Skin epidermis (tissue), 12 donors: ENCODE measurements at regions not wholly inside any gene's neighbourhood (a gene's known extent, or its start where the extent isn't known, plus 50 kb on each side); places are given as distances from the start of the nearest gene placed in this dataset.
A peak's percentile ranks its signal among the peaks of the same experiment; 100 is the strongest.
"Not testable (repeated sequence)": the region's sequence is repeated elsewhere in the genome, so short reads cannot be mapped to it uniquely, and the experiment has no call there.

Experiments
- H3K27ac ChIP-seq, 21 experiments: fragments of 200-600 bp; sonication (generic) in 11 of 21; one replicate each; pipeline ENCODE4 v1.5.0; 2020; ENCODE audit warnings: mild to moderate bottlenecking in 3 of 21, inconsistent platforms in 2 of 21, moderate library complexity in 2 of 21
- H3K4me3 ChIP-seq, 7 experiments: fragments of 200-600 bp; sonication (generic) in 2 of 7; one replicate each; pipeline ENCODE4 v1.5.0; 2020; ENCODE audit warnings: inconsistent platforms in 2 of 7, mild to moderate bottlenecking in 2 of 7, moderate library complexity in 1 of 7

DNA sequence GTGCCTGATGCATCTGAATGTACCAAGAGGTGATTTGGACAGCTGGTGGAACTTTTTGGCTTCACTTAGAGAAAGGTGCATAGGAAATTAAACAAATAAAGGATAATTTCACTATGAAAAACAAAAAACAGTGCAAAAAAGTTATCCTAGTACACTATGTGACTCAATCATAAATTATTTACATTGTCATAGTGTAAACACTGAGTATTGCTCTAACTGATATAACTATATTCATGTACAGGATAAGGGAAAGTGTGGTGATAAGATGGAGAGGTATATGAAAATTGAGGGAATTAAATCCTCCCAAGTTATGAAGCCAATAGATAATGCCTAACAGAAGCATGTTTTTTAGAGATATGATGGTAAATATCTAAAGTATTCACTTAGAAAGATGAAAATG lies 50.2 kb upstream of the CPNE4 start:
- H3K27ac ChIP-seq = no peak overlapping the region

DNA sequence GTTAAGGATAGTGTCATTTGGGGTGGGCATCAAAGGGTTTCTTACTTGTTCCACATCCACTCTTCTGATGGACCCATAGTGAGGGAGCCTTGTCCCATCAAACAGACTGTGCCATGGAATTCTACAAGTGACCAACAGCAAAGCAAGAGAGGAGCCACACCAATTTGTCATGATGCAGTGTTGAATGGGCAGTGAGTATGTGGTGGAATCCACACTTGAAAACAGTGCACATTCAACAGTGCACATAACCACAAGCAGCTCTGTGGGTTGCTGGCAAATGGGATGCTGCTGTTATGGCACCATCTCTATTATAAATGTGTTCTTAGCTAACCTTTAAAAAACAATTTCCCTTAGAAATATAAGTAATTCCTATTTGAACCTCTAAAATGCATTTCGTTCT lies 52.5 kb upstream of the CPNE4 start:
- Histone ChIP-seq H3K4me3 (no peak overlapping the region), H3K27ac (no peak overlapping the region)

More for the DNA sequence above, 50.2 kb upstream of the CPNE4 start:
- H3K4me3 ChIP-seq = no peak overlapping the region

- Histone ChIP-seq H3K27ac (no peak overlapping the region), H3K4me3 (no peak overlapping the region)
These were observed 53.5 kb upstream of the CPNE4 start for GRCh38 chr3:132088291-132088690.

GRCh38 chr3:132090921-132091320 lies 56.1 kb upstream of the CPNE4 start:
- no peak overlapping the region for H3K4me3 ChIP-seq

GRCh38 chr3:132116601-132117000 lies 81.8 kb upstream of the CPNE4 start:
- Histone ChIP-seq H3K27ac (no peak overlapping the region), H3K4me3 (no peak overlapping the region)

More at GRCh38 chr3:132090921-132091320, 56.1 kb upstream of the CPNE4 start:
- no peak overlapping the region for H3K27ac ChIP-seq

GRCh38 chr3:132117642-132118041 lies 82.8 kb upstream of the CPNE4 start:
- H3K4me3 ChIP-seq = no peak overlapping the region
- H3K27ac ChIP-seq = no peak overlapping the region

DNA sequence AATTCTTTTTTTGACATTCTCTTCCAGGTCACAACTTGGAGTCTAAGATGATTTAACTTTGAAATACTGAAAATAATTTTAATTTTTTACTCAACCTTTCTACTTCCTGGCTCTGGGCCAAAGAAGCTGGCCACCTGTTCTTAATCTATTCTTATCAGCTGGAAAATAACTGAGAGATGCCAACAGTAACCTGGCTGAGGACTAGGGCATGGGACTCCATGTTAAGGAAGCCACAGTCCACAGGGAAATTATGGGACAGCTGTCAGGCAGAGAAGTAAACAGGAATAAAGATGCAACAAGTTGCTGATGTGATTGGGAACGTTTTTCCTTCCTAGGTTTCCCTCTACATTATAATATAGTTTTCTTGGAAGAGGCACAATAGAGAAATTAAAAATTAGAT lies 84.7 kb upstream of the CPNE4 start:
- Histone ChIP-seq H3K27ac (no peak overlapping the region), H3K4me3 (no peak overlapping the region)

GRCh38 chr3:132124096-132124495 lies 89.3 kb upstream of the CPNE4 start:
- Histone ChIP-seq H3K27ac (no peak overlapping the region), H3K4me3 (no peak overlapping the region)

DNA sequence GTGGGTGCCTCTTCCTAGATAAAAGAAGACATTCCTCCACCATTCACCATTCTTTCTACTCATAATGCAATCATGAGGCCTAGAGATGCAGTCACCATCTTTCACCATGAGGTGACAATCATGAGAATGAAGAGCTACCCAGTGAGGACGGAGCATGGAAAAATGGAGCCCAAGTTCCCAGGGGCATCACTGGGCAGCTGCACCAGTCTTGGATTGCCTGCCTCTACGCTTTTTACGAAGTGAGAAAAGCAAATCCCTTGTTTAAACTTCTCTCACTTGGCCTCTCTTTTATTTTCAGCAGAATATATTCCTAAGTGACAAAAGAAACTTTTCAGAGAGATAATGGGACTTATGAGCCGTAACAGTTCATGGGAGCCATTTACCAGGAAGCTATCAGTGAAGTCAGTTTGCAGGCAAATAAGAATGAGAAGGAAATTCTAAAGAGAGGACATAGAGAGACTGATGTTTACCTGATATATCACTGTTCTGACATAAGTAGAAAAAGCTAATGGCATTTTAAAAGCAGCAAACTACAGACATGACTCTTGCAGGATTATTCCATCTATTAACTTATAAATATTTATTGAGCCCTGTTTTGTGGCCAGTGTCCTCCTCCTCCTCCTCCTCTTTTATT lies 90.0 kb upstream of the CPNE4 start:
- Histone ChIP-seq H3K27ac (no peak overlapping the region), H3K4me3 (no peak overlapping the region)

DNA sequence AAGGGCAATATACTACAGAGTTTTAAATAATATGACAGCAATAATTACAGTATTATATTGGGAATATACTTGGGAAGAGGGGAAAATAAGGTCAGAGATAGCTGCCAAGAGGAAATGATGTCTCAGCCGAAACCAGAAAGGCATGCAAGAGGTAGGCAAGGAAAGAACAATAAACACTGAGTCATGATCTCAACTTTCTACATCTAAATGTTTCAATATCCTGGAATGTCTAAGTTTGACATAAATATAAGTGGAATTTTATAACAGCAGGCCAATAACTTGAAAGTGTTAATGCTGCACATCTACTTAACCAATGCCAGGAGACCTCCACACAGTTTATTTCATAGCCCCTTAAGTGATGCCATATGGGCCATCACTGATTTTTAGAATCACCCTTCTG lies 99.8 kb upstream of the CPNE4 start:
- Histone ChIP-seq H3K27ac (no peak overlapping the region), H3K4me3 (no peak overlapping the region)

GRCh38 chr3:132135628-132136333 lies 101.0 kb upstream of the CPNE4 start:
- H3K27ac ChIP-seq = peak overlapping the region in 3 of 21 experiments; percentile 18 to 42 (median 36)
- H3K4me3 ChIP-seq = no peak overlapping the region

DNA sequence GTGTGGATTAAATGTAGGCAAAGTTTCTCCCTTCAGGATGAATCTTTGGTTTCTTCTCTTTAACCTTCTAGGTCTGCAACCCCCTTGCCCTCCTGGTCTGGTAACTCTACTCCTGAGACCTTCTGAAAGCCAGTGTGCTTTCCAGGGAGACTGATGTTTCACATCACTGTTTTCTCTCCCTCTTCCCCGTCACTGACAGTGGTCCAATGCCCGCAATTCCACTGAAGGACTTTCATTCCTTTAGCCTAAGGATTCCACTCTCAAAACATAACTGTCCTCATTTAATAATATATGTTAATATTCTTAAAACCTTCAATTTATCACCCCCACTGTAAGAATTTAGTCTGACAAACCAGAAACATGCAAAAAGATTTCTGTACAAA lies 101.5 kb upstream of the CPNE4 start:
- Histone ChIP-seq H3K4me3 (no peak overlapping the region), H3K27ac (no peak overlapping the region)

- not testable (repeated sequence) for H3K4me3 ChIP-seq, H3K27ac ChIP-seq
These were observed 102.1 kb upstream of the CPNE4 start for GRCh38 chr3:132136902-132137301.

DNA sequence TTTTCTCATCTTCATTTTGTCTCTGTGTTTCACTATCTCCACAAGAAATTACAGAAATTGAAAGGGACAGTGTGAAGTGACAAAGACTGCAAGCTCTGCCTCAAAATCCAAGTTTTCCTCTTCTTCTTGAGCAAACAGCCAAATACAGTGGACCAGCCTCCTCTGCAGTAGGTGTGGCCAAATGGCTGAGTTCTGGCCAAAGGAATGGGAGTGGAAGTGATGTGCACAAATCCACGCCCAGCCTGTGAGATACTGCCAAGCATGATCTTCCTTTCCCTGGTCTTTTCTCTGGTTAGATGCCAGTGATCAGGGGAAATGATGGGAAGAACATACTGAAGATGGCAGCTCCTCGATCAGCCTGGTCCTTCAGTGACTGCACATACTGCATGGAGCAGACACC lies 111.0 kb upstream of the CPNE4 start:
- H3K27ac ChIP-seq = no peak overlapping the region
- no peak overlapping the region for H3K4me3 ChIP-seq

- no peak overlapping the region for H3K27ac ChIP-seq
- H3K4me3 ChIP-seq = no peak overlapping the region
These were observed 119.8 kb upstream of the CPNE4 start for GRCh38 chr3:132154619-132155018.

- Histone ChIP-seq H3K4me3 (no peak overlapping the region), H3K27ac (no peak overlapping the region)
These were observed 124.3 kb upstream of the CPNE4 start for GRCh38 chr3:132159145-132159544.

DNA sequence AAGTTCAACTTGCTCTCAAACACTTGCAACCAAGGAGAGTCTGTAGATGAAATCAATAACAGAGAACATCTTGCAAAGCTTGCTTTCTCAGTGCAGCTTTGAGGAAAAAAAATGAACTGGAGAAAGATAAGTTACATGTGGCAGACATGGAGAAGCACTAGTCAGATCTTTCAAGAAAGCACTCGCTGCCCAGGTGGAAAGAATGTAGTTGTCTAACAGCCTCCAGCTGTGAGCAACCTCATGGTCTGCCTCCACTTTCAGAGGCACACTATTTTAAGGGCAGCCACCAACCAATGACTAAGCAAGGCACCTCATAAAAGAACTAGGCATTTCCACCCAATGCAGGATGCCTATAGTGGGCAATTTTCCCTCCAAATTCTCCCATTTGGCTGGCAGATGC lies 125.4 kb upstream of the CPNE4 start:
- Histone ChIP-seq H3K4me3 (no peak overlapping the region), H3K27ac (no peak overlapping the region)

DNA sequence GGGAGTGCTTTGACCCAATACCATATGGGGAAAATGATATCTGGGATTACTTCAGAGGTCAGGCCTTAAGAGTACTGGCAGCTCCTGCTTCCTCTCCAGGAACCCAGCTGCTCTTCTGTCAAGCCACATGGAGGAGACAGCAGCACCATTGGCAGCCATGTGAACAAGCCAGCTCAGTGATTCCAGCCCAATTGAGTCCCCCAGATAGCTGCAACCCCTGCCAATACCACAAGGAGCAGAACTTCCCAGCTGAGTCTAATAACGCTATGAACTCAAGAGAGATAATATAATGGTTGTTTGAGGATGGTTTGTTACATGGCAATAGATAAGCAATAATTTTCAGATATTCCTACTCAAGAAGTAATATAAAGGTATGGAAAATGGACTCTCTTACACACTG lies 126.8 kb upstream of the CPNE4 start:
- H3K27ac ChIP-seq = no peak overlapping the region
- H3K4me3 ChIP-seq = no peak overlapping the region

DNA sequence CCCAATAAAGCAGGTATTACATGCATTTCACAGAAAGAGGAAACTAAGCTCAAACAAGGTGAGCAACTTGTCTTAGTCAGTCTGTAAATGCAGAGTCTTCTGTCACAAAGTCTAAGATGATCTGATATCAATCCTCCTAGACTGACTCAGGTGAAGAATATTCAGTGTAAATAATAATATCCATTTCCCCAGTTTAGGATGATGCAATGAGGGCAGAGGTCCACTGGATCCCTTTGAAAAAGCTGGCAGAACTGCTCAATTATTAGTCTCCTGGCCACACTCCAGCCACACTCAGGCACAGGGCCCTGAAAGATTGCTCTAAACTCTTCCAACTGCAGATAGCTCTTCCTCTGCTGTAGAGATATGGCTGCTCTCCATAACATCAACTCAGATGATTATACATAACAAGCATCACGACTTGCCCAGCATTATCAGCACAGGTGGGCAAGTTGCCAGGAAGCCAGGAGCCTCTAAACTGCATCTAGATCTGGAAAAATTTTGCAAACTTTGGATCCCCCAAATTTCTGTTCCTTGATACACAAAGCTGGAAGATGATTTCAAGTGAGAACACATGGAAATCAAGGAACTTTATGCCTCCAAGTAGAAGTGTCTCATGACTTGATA lies 129.8 kb upstream of the CPNE4 start:
- no peak overlapping the region for H3K4me3 ChIP-seq
- H3K27ac ChIP-seq = no peak overlapping the region

DNA sequence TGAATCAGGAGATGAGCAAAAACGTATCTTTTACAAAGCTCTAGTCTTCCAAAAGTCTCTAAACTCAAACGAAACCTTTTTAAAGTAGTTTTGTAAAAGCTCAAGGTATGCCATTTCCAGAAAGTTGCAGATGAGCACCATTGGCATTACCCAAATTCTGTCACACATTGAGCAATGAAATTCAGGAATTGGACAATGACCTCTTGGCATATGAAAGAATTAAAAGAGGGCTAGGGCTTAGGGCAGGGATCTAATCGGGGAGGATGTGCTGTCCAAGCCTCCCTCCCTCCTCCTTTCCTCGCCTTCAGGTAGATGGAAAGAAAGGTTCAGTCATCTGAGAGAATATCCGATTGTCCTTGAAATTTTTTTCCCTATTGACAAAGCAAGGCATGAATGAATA lies 133.1 kb upstream of the CPNE4 start:
- Histone ChIP-seq H3K27ac (no peak overlapping the region), H3K4me3 (no peak overlapping the region)

DNA sequence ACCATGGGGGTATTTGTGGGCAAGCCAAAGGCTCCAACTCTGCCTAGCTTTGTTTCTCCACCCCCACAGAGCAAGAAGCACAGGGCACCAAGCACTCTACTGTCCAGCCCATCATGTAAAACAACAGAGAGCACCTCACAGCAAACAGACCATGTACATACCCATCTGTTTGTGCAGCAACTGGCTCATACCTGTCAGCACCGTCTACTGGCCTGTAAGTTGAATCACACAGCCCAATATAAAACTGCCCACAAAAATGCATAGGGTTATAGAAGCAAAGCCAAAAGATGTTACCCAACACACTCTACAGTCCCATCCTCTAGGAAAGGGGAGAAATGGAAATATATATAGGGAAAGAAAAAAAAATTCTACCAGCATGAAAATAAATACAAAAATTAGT lies 139.7 kb upstream of the CPNE4 start:
- Histone ChIP-seq H3K27ac (no peak overlapping the region), H3K4me3 (no peak overlapping the region)
